Endothelial cell of umbilical vein (primary cell): ENCODE measurements at regions not wholly inside any gene's neighbourhood (a gene's known extent, or its start where the extent isn't known, plus 50 kb on each side); places are given as distances from the start of the nearest gene placed in this dataset.

Experiments
- BruUV-seq: library from RNA; stranded (reverse); fragments of 400-500 nt; replicated peaks from 2 replicates; lab custom pipeline; 2021; lab: Mats Ljungman, UMichigan
- CTCF ChIA-PET: fragments of 300-600, 350-600 bp; sonication (Branson Sonifier 250); formaldehyde crosslinking; loops from one replicate; lab custom pipeline; 2021; ENCODE audit warnings: antibody characterized with exemption, inconsistent platforms; lab: Charles Lee
- POLR2A ChIA-PET: fragments of 300-600, 350-600 bp; sonication (Branson Sonifier 250); formaldehyde crosslinking; loops from one replicate; lab custom pipeline; 2021; ENCODE audit warnings: antibody characterized with exemption, inconsistent platforms; lab: Charles Lee
- DNase-seq: peaks from one replicate; pipeline ENCODE4 v3.0.0-alpha.2; 2011; ENCODE audit warnings: low read depth, low spot score
- FAIRE-seq: peaks from 2 replicates; lab custom pipeline; 2011; peaks lifted over from hg19 to GRCh38; lab: Jason Lieb, UNC
- H2AFZ ChIP-seq: 2 replicates; pipeline ENCODE4 v1.6.0; 2012; ENCODE audit warnings: low read depth, low read length, control low read depth, inconsistent platforms
- H3K27ac ChIP-seq: 2 replicates; pipeline ENCODE4 v1.5.1; 2011; ENCODE audit warnings: low read depth, mild to moderate bottlenecking, control low read depth, low read length, moderate library complexity; ENCODE audit not compliant: insufficient read depth
- H3K27me3 ChIP-seq, 2 experiments: 2 replicates each; pipeline versions ENCODE4 v1.6.0 to v1.6.1; 2011; ENCODE audit warnings: low read length in 2 of 2, mixed read lengths in 1 of 2; ENCODE audit not compliant: control insufficient read depth in 2 of 2, insufficient read depth in 2 of 2
- H3K36me3 ChIP-seq, 2 experiments: 2 replicates in 1 of 2; 3 replicates in 1 of 2; pipeline ENCODE4 v1.5.1; 2011; ENCODE audit warnings: low read length in 2 of 2, mild to moderate bottlenecking in 1 of 2, moderate library complexity in 1 of 2; ENCODE audit not compliant: control insufficient read depth in 2 of 2, insufficient read depth in 2 of 2; ENCODE audit errors: extremely low read depth in 1 of 2
- H3K4me1 ChIP-seq: 3 replicates; pipeline ENCODE4 v1.5.1; 2011; ENCODE audit warnings: mild to moderate bottlenecking, low read length; ENCODE audit not compliant: control insufficient read depth, insufficient read depth; ENCODE audit errors: extremely low read depth
- H3K4me2 ChIP-seq: 2 replicates; pipeline ENCODE4 v1.6.1; 2011; ENCODE audit warnings: low read length, control low read depth, mixed read lengths; ENCODE audit not compliant: insufficient read depth
- H3K4me3 ChIP-seq, 3 experiments: fragments of 200-600 bp in 1 of 3; sonication (generic), shearing (Covaris generic) in 1 of 3; replicated peaks in 1 of 3; 2 replicates each; pipeline ENCODE4 v1.5.1; 2011 to 2016; ENCODE audit warnings: control low read depth in 3 of 3, low read length in 3 of 3, mild to moderate bottlenecking in 2 of 3, inconsistent platforms in 1 of 3, low read depth in 1 of 3, moderate library complexity in 1 of 3; ENCODE audit not compliant: insufficient read depth in 1 of 3
- H3K79me2 ChIP-seq: 2 replicates; pipeline ENCODE4 v1.6.0; 2012; ENCODE audit warnings: low read length, inconsistent platforms; ENCODE audit not compliant: control insufficient read depth, insufficient read depth
- H3K9ac ChIP-seq: replicated peaks from 2 replicates; pipeline ENCODE3; 2011; ENCODE audit warnings: low read length, control low read depth; ENCODE audit not compliant: insufficient read depth; ENCODE audit errors: extremely low read depth
- H3K9me1 ChIP-seq: replicated peaks from 3 replicates; pipeline ENCODE4 v1.6.0; 2011; ENCODE audit warnings: mild to moderate bottlenecking, low read length; ENCODE audit not compliant: control insufficient read depth, insufficient read depth; ENCODE audit errors: extremely low read depth
- H3K9me3 ChIP-seq: replicated peaks from 2 replicates; pipeline ENCODE4 v1.5.1; 2012; ENCODE audit warnings: low read length, inconsistent platforms; ENCODE audit not compliant: control insufficient read depth, insufficient read depth
- H4K20me1 ChIP-seq: replicated peaks from 2 replicates; pipeline ENCODE3; 2011; ENCODE audit warnings: mild to moderate bottlenecking, low read length; ENCODE audit not compliant: control insufficient read depth, insufficient read depth; ENCODE audit errors: extremely low read depth
- CTCF ChIP-seq, 2 donors: IDR thresholded peaks; 1 replicate in 1 of 2; 2 replicates in 1 of 2; pipeline ENCODE4 v1.5.1; 2011; ENCODE audit warnings: low read length in 2 of 2, mild to moderate bottlenecking in 2 of 2, moderate library complexity in 2 of 2, control low read depth in 1 of 2, inconsistent platforms in 1 of 2, low read depth in 1 of 2; ENCODE audit not compliant: insufficient read depth in 1 of 2; ENCODE audit errors: extremely low read depth in 1 of 2
- EZH2 ChIP-seq: IDR thresholded peaks from 2 replicates; pipeline ENCODE4 v1.6.1; 2012; ENCODE audit warnings: borderline replicate concordance, low read depth, mild to moderate bottlenecking, moderate library complexity, low read length, inconsistent platforms; ENCODE audit not compliant: severe bottlenecking
- FOS ChIP-seq: IDR thresholded peaks from 2 replicates; pipeline ENCODE4 v1.6.1; 2011; ENCODE audit warnings: mild to moderate bottlenecking, low read length, moderate library complexity, borderline replicate concordance; ENCODE audit not compliant: insufficient read depth
- GATA2 ChIP-seq: IDR thresholded peaks from 2 replicates; pipeline ENCODE4 v1.7.0; 2011; ENCODE audit warnings: low read depth, mild to moderate bottlenecking, moderate library complexity, mixed read lengths, low read length; ENCODE audit not compliant: insufficient read length, insufficient read depth
- JUN ChIP-seq: IDR thresholded peaks from 2 replicates; pipeline ENCODE4 v1.6.1; 2011; ENCODE audit warnings: borderline replicate concordance, low read depth; ENCODE audit not compliant: insufficient read length, insufficient read depth
- MAX ChIP-seq: IDR thresholded peaks from 2 replicates; pipeline ENCODE4 v1.6.1; 2011; ENCODE audit not compliant: insufficient read depth, insufficient read length
- MYC ChIP-seq: IDR thresholded peaks from one replicate; pipeline ENCODE4 v1.6.1; 2011; ENCODE audit warnings: mild to moderate bottlenecking, low read depth, low read length
- POLR2A ChIP-seq: IDR thresholded peaks from 2 replicates; pipeline ENCODE4 v1.6.1; 2012; ENCODE audit warnings: low read depth, mild to moderate bottlenecking, control low read depth, low read length
- POLR2AphosphoS5 ChIP-seq: IDR thresholded peaks from 2 replicates; pipeline ENCODE4 v1.6.1; 2012; ENCODE audit warnings: low read depth, mild to moderate bottlenecking, control low read depth, low read length, moderate library complexity; ENCODE audit not compliant: insufficient read depth
- dilution Hi-C: fragments of 300-500 bp; cut with MboI; formaldehyde crosslinking; loops from one replicate; pipeline ENCODE4 v1.15.0; 2019; ENCODE audit warnings: low sequenced_read_pairs; ENCODE audit not compliant: extremely low pct_ligation_motif_present
- intact Hi-C: fragments of 100-400 bp; cut with micrococcal nuclease; formaldehyde crosslinking; loops from one replicate; pipeline ENCODE4 v1.10.0; 2022

- H3K36me3 ChIP-seq: no peaks in the 10 kb centered on the region
- POLR2A ChIA-PET: no interaction called here
- DNase-seq (no peak), FAIRE-seq (no peak)
- peaks cover 2 to 7% of the 10 kb centered on the region in 2 experiments for H3K27me3 ChIP-seq
- no peaks in the 10 kb centered on the region for H3K9me3 ChIP-seq
- dilution Hi-C loops (no loop called here), intact Hi-C loops (no loop called here)
- no peaks in the 10 kb centered on the region for H3K4me1 ChIP-seq
- no peak overlapping the region for H2AFZ ChIP-seq
- CTCF ChIA-PET: no interaction called here
- H3K9ac ChIP-seq: no peak overlapping the region
- no peak overlapping the region for H3K4me3 ChIP-seq
- no peaks in the 10 kb centered on the region for H3K79me2 ChIP-seq
- no peak overlapping the region for H3K27ac ChIP-seq
- TF ChIP-seq JUN (no peak), CTCF (IDR thresholded peaks at IDR 0.05; ENCODE audit: extremely low read depth in 1 of 2, insufficient read depth in 1 of 2, low read depth in 1 of 2, low read length in 2 of 2) (no peak), EZH2 (no peak), POLR2A (no peak), GATA2 (no peak), MYC (no peak), MAX (no peak), FOS (no peak), POLR2AphosphoS5 (no peak)
- H3K9me1 ChIP-seq: no peaks in the 10 kb centered on the region
- BruUV-seq: no TSS peak
- no peaks in the 10 kb centered on the region for H4K20me1 ChIP-seq
- no peak overlapping the region for H3K4me2 ChIP-seq
These were observed 94.4 kb downstream of the MIS18A start for GRCh38 chr21:32184485-32184884.
